LNCaP clone FGC (cell line): ENCODE measurements at regions not wholly inside any gene's neighbourhood (a gene's known extent, or its start where the extent isn't known, plus 50 kb on each side); places are given as distances from the start of the nearest gene placed in this dataset.

ENCODE experiments used
- DNase-seq: peaks from one replicate; pipeline ENCODE4 v3.0.0-alpha.2; 2011; ENCODE audit warnings: low read depth
- H3K4me3 ChIP-seq: 2 replicates; pipeline ENCODE4 v1.5.1; 2011; ENCODE audit warnings: mild to moderate bottlenecking, low read depth, low read length, control low read depth
- CTCF ChIP-seq: IDR thresholded peaks from 2 replicates; pipeline ENCODE4 v1.5.1; 2012; ENCODE audit warnings: mild to moderate bottlenecking; ENCODE audit not compliant: control insufficient read depth, insufficient read depth; ENCODE audit errors: extremely low read depth

GRCh38 chr13:30103161-30103840 lies 204.1 kb downstream of the KATNAL1 start:
- no peak overlapping the region for H3K4me3 ChIP-seq
- no peak for TF ChIP-seq CTCF
- no peak for DNase-seq

- no peak overlapping the region for H3K4me3 ChIP-seq
- TF ChIP-seq CTCF = no peak
- DNase-seq = no peak
These were observed 207.1 kb downstream of the KATNAL1 start for GRCh38 chr13:30100226-30100625.

- no peak overlapping the region for H3K4me3 ChIP-seq
- TF ChIP-seq CTCF = no peak
- no peak for DNase-seq
These were observed 209.7 kb downstream of the KATNAL1 start for GRCh38 chr13:30097701-30098100.

GRCh38 chr13:30097089-30097488 lies 210.3 kb downstream of the KATNAL1 start:
- TF ChIP-seq CTCF = no peak
- DNase-seq = no peak
- H3K4me3 ChIP-seq = no peak overlapping the region

GRCh38 chr13:30094015-30094414 lies 213.3 kb downstream of the KATNAL1 start:
- TF ChIP-seq CTCF = no peak
- no peak for DNase-seq
- no peak overlapping the region for H3K4me3 ChIP-seq

- DNase-seq = no peak
- H3K4me3 ChIP-seq = no peak overlapping the region
- TF ChIP-seq CTCF = no peak
These were observed 214.1 kb downstream of the KATNAL1 start for GRCh38 chr13:30093236-30093635.

GRCh38 chr13:30091691-30092090 lies 215.7 kb downstream of the KATNAL1 start:
- no peak for TF ChIP-seq CTCF
- H3K4me3 ChIP-seq = no peak overlapping the region
- no peak for DNase-seq
